ENCODE measurements at regions not wholly inside any gene's neighbourhood (a gene's known extent, or its start where the extent isn't known, plus 50 kb on each side); places are given as distances from the start of the nearest gene placed in this dataset.
"Not testable (repeated sequence)": the region's sequence is repeated elsewhere in the genome, so short reads cannot be mapped to it uniquely, and the experiment has no call there.

- not testable (repeated sequence) for DNase-seq (ENCODE audit: low spot score)
Observed at GRCh38 chr4:102397056-102397455, 51.8 kb upstream of the SLC39A8 start.

- no peak for DNase-seq (ENCODE audit: low spot score)
Observed at GRCh38 chr4:102399021-102399420, 53.7 kb upstream of the SLC39A8 start.

GRCh38 chr4:102400898-102401297 lies 55.6 kb upstream of the SLC39A8 start:
- no peak for DNase-seq (ENCODE audit: low spot score)

- no peak for DNase-seq (ENCODE audit: low spot score)
Observed at GRCh38 chr4:102402223-102402622, 56.9 kb upstream of the SLC39A8 start.

GRCh38 chr4:102403116-102403515 lies 57.8 kb upstream of the SLC39A8 start:
- DNase-seq (ENCODE audit: low spot score) = no peak

GRCh38 chr4:102404431-102404969 lies 59.2 kb upstream of the SLC39A8 start:
- DNase-seq (ENCODE audit: low spot score) = no peak

GRCh38 chr4:102405821-102406401 lies 60.6 kb upstream of the SLC39A8 start:
- no peak for DNase-seq (ENCODE audit: low spot score)

- DNase-seq (ENCODE audit: low spot score) = not testable (repeated sequence)
Observed at GRCh38 chr4:102410884-102411283, 65.6 kb upstream of the SLC39A8 start.

- DNase-seq (ENCODE audit: low spot score) = no peak
Observed at GRCh38 chr4:102411408-102411807, 66.1 kb upstream of the SLC39A8 start.

- no peak for DNase-seq (ENCODE audit: low spot score)
Observed at GRCh38 chr4:102416765-102417164, 71.5 kb upstream of the SLC39A8 start.

- DNase-seq (ENCODE audit: low spot score) = no peak
Observed at GRCh38 chr4:102420563-102421398, 75.5 kb upstream of the SLC39A8 start.

- DNase-seq (ENCODE audit: low spot score) = no peak
Observed at GRCh38 chr4:102422843-102423242, 77.6 kb upstream of the SLC39A8 start.

- no peak for DNase-seq (ENCODE audit: low spot score)
Observed at GRCh38 chr4:102423375-102423774, 77.8 kb upstream of the NFKB1 start.

GRCh38 chr4:102427371-102427998 lies 73.7 kb upstream of the NFKB1 start:
- DNase-seq (ENCODE audit: low spot score) = no peak

- no peak for DNase-seq (ENCODE audit: low spot score)
Observed at GRCh38 chr4:102428122-102428521, 73.0 kb upstream of the NFKB1 start.

- peak; percentile 12 for DNase-seq (ENCODE audit: low spot score)
Observed at GRCh38 chr4:102429553-102429952, 71.6 kb upstream of the NFKB1 start.

- DNase-seq (ENCODE audit: low spot score) = peak; percentile 44
Observed at GRCh38 chr4:102430461-102430910, 70.7 kb upstream of the NFKB1 start.

GRCh38 chr4:102431608-102431961 lies 69.6 kb upstream of the NFKB1 start:
- DNase-seq (ENCODE audit: low spot score) = no peak

- no peak for DNase-seq (ENCODE audit: low spot score)
Observed at GRCh38 chr4:102437111-102437510, 64.0 kb upstream of the NFKB1 start.

GRCh38 chr4:102438396-102439235 lies 62.5 kb upstream of the NFKB1 start:
- no peak for DNase-seq (ENCODE audit: low spot score)

GRCh38 chr4:102439236-102439614 lies 61.9 kb upstream of the NFKB1 start:
- DNase-seq (ENCODE audit: low spot score) = peak; percentile 20

- DNase-seq (ENCODE audit: low spot score) = no peak
Observed at GRCh38 chr4:102439812-102440211, 61.3 kb upstream of the NFKB1 start.
